OCI-LY7 (cell line): ENCODE measurements at regions not wholly inside any gene's neighbourhood (a gene's known extent, or its start where the extent isn't known, plus 50 kb on each side); places are given as distances from the start of the nearest gene placed in this dataset.

Experiments used
- BruUV-seq: library from RNA; stranded (reverse); fragments of 400-500 nt; replicated peaks from 2 replicates; lab custom pipeline; 2021; lab: Mats Ljungman, UMichigan
- CTCF ChIA-PET: fragments of 300-600 bp; sonication (Branson Sonifier 250); formaldehyde crosslinking; loops from one replicate; lab custom pipeline; 2022; ENCODE audit warnings: antibody characterized with exemption; ENCODE audit not compliant: unreplicated experiment; lab: Charles Lee
- POLR2A ChIA-PET: fragments of 300-600 bp; sonication (Branson Sonifier 250); formaldehyde crosslinking; loops from one replicate; lab custom pipeline; 2022; ENCODE audit warnings: antibody characterized with exemption; lab: Charles Lee
- DNase-seq: peaks from one replicate; pipeline ENCODE4 v3.0.0-alpha.2; 2015; ENCODE audit warnings: low spot score
- H2AFZ ChIP-seq: fragments of 200-600 bp; sonication (generic), shearing (Covaris generic); 2 replicates; pipeline ENCODE4 v1.6.1; 2014; ENCODE audit warnings: mild to moderate bottlenecking, antibody characterized with exemption, low read length, moderate library complexity
- H3K27ac ChIP-seq: fragments of 200-600 bp; sonication (generic); 2 replicates; pipeline ENCODE4 v1.5.1; 2014; ENCODE audit warnings: mixed run types, low read depth, mild to moderate bottlenecking, moderate library complexity, low read length, inconsistent platforms; ENCODE audit not compliant: poor library complexity, severe bottlenecking
- H3K36me3 ChIP-seq: fragments of 200-600 bp; sonication (generic); 2 replicates; pipeline ENCODE4 v1.6.1; 2014; ENCODE audit warnings: mild to moderate bottlenecking, antibody characterized with exemption, low read length, moderate library complexity, mixed read lengths; ENCODE audit not compliant: insufficient read depth
- H3K4me1 ChIP-seq: fragments of 200-600 bp; sonication (generic); 2 replicates; pipeline ENCODE4 v1.5.1; 2014; ENCODE audit warnings: mild to moderate bottlenecking, low read length; ENCODE audit not compliant: insufficient read depth, poor library complexity, severe bottlenecking
- H3K4me2 ChIP-seq: fragments of 200-600 bp; sonication (generic); 2 replicates; pipeline ENCODE4 v1.6.1; 2014; ENCODE audit warnings: mild to moderate bottlenecking, low read length
- H3K4me3 ChIP-seq: fragments of 200-600 bp; sonication (generic); 2 replicates; pipeline ENCODE4 v1.5.1; 2014; ENCODE audit warnings: mild to moderate bottlenecking, low read depth, low read length; ENCODE audit not compliant: poor library complexity, severe bottlenecking
- H3K79me2 ChIP-seq: fragments of 200-600 bp; sonication (generic); 2 replicates; pipeline ENCODE4 v1.6.1; 2016; ENCODE audit warnings: low read depth, mild to moderate bottlenecking, low read length, moderate library complexity, mixed read lengths; ENCODE audit not compliant: insufficient read depth
- H3K9me2 ChIP-seq: fragments of 200-600 bp; sonication (generic); 2 replicates; pipeline ENCODE4 v1.6.1; 2016; ENCODE audit warnings: mild to moderate bottlenecking, low read length, mixed read lengths; ENCODE audit not compliant: insufficient read depth
- H3K9me3 ChIP-seq: fragments of 200-600 bp; sonication (generic); 2 replicates; pipeline ENCODE4 v1.6.1; 2014; ENCODE audit warnings: mild to moderate bottlenecking, mixed run types, low read length, mixed read lengths
- H4K20me1 ChIP-seq: fragments of 200-600 bp; sonication (generic); 2 replicates; pipeline ENCODE4 v1.6.1; 2014; ENCODE audit warnings: mild to moderate bottlenecking, antibody characterized with exemption, low read length, moderate library complexity, mixed read lengths; ENCODE audit not compliant: insufficient read depth
- EZH2phosphoT487 ChIP-seq: fragments of 200-600 bp; sonication (generic); IDR thresholded peaks from 2 replicates; pipeline ENCODE4 v1.6.1; 2018; ENCODE audit warnings: low read depth, borderline replicate concordance, mild to moderate bottlenecking, mixed run types, antibody characterized with exemption, low read length, moderate library complexity, mixed read lengths
- intact Hi-C: fragments of 100-400 bp; cut with micrococcal nuclease; formaldehyde crosslinking; loops from one replicate; pipeline ENCODE4 v1.10.0; 2022; ENCODE audit not compliant: unreplicated experiment
- TF ChIP-seq, protein P1 (sequence below): fragments of 200-600 bp; sonication (generic); conservative IDR thresholded peaks from 2 replicates; pipeline ENCODE4 v1.5.1; 2014; ENCODE audit warnings: mild to moderate bottlenecking, antibody characterized with exemption, low read length, moderate library complexity, mixed read lengths

DNA sequence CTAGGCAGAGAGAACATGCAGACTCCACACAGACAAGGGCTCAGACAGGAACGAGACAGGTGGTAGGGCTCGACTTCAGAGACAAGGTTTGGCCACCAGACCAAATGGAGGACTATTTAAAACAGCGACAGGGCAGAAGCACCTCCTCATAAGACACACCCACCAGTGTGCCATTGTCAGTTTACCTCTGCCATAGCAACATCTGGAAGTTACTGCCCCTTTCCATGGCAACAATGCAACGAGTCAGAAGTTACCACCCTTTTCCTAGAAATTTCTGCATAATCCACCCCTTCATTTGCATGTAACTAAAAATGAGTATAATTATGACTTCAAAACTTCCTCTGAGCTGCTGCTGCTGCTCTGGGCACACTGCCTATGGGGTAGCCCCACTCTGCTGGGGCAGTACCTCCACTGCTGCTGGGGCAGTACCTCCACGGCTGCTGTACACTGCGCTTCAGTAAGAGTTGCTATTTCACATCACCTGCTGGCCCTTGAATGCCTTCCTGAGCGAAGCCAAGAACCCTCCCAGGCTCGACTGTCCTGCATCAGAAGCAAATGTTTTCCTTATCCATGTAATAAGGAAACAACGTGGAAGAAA, 2222.3 kb upstream of the AGA start:
- no peak for DNase-seq
- TF ChIP-seq, protein P1, sequence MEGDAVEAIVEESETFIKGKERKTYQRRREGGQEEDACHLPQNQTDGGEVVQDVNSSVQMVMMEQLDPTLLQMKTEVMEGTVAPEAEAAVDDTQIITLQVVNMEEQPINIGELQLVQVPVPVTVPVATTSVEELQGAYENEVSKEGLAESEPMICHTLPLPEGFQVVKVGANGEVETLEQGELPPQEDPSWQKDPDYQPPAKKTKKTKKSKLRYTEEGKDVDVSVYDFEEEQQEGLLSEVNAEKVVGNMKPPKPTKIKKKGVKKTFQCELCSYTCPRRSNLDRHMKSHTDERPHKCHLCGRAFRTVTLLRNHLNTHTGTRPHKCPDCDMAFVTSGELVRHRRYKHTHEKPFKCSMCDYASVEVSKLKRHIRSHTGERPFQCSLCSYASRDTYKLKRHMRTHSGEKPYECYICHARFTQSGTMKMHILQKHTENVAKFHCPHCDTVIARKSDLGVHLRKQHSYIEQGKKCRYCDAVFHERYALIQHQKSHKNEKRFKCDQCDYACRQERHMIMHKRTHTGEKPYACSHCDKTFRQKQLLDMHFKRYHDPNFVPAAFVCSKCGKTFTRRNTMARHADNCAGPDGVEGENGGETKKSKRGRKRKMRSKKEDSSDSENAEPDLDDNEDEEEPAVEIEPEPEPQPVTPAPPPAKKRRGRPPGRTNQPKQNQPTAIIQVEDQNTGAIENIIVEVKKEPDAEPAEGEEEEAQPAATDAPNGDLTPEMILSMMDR, result no peak
- TF ChIP-seq EZH2phosphoT487, result no peak
- Histone ChIP-seq H3K4me2 (no peak overlapping the region), H3K9me2 (no peaks in the 10 kb centered on the region), H3K4me1 (no peaks in the 10 kb centered on the region), H4K20me1 (no peaks in the 10 kb centered on the region), H3K36me3 (no peaks in the 10 kb centered on the region), H3K79me2 (no peaks in the 10 kb centered on the region), H2AFZ (no peak overlapping the region), H3K27ac (no peak overlapping the region), H3K9me3 (no peaks in the 10 kb centered on the region), H3K4me3 (no peak overlapping the region)
- CTCF ChIA-PET, result no interaction called here
- intact Hi-C loops, result no loop called here
- POLR2A ChIA-PET, result no interaction called here
- no TSS peak for BruUV-seq

DNA sequence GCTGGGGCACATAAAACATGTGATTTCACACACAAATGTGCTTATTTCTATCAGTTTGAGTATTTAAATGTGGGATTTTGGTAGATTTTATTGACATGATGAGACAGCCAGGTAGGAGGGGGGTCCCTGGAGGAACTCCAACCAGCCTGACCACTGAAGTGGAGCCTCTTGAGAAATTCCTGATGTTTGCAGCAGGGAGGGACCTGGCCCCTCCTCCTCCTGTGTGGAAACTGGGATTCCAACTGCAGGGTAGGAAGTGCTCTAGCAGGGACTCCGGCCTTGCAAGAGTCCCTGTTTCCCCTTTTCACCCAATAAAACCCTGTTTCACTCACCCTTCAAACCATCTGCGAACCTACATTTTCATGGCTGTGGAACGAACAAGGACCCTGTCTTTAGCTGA, 2224.0 kb upstream of the AGA start:
- intact Hi-C loops, result no loop called here
- ChIA-PET CTCF (no interaction called here), POLR2A (interaction anchor here (0.6 kb wide), 1 partner anchor 593 kb away, joined by 3 read pairs; no protein-coding TSS in a partner anchor)
- H3K9me3 ChIP-seq, result no peaks in the 10 kb centered on the region
- BruUV-seq, result no TSS peak
- no peak for DNase-seq
- no peaks in the 10 kb centered on the region for H4K20me1 ChIP-seq
- H3K9me2 ChIP-seq, result no peaks in the 10 kb centered on the region
- no peak overlapping the region for H3K4me2 ChIP-seq
- H3K4me3 ChIP-seq, result no peak overlapping the region
- TF ChIP-seq, protein P1, result no peak
- TF ChIP-seq EZH2phosphoT487, result no peak
- no peak overlapping the region for H3K27ac ChIP-seq
- no peaks in the 10 kb centered on the region for H3K79me2 ChIP-seq
- H3K4me1 ChIP-seq, result no peaks in the 10 kb centered on the region
- H2AFZ ChIP-seq, result no peak overlapping the region
- no peaks in the 10 kb centered on the region for H3K36me3 ChIP-seq

DNA sequence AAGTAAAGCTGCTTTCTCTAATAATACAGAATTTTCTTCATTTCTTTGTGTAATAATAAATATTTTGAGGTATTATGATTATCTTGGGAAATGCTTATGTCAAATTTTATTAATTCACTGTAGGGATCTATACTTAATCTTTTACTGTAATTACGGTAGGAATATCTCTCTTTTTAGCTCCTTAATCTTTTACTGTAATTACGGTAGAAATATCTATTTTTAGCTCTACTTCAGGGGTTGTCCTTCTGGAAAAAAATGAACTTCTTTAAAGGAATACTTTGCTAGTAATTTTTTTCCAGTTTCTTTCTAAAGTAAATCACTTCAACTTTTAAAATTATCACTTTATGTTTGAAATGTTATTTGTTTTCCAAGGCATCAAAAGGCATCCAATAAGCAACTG, 2229.4 kb upstream of the AGA start:
- Histone ChIP-seq H3K79me2 (no peaks in the 10 kb centered on the region), H3K36me3 (no peaks in the 10 kb centered on the region), H3K4me1 (no peaks in the 10 kb centered on the region), H3K4me3 (no peak overlapping the region), H3K9me3 (no peaks in the 10 kb centered on the region), H4K20me1 (no peaks in the 10 kb centered on the region), H3K27ac (no peak overlapping the region), H2AFZ (no peak overlapping the region), H3K9me2 (no peaks in the 10 kb centered on the region), H3K4me2 (no peak overlapping the region)
- no peak for DNase-seq
- intact Hi-C loops, result no loop called here
- TF ChIP-seq, protein P1, result no peak
- no peak for TF ChIP-seq EZH2phosphoT487
- CTCF ChIA-PET, result no interaction called here
- POLR2A ChIA-PET, result interaction anchor here (0.6 to 1.1 kb wide), 2 partner anchors 13 to 36 kb away, joined by 3 read pairs; no protein-coding TSS in a partner anchor
- no TSS peak for BruUV-seq
